ENCODE measurements at regions not wholly inside any gene's neighbourhood (a gene's known extent, or its start where the extent isn't known, plus 50 kb on each side); places are given as distances from the start of the nearest gene placed in this dataset.
"Not testable (repeated sequence)": the region's sequence is repeated elsewhere in the genome, so short reads cannot be mapped to it uniquely, and the experiment has no call there.

GRCh38 chr9:764986-765385, 76.5 kb upstream of the DMRT1 start:
- Histone ChIP-seq H4K20me1 (ENCODE audit: insufficient read depth, low read length) (no peaks in the 10 kb centered on the region), H3K4me2 (ENCODE audit: insufficient read depth, low read length) (no peak overlapping the region), H3K36me3 (ENCODE audit: insufficient read depth, low read length) (no peaks in the 10 kb centered on the region), H3K4me1 (ENCODE audit: insufficient read depth, low read length) (peaks cover 12% of the 10 kb centered on the region), H3K27me3 (ENCODE audit: insufficient read depth, low read length) (peaks cover 10% of the 10 kb centered on the region), H3K27ac (ENCODE audit: low read depth, low read length) (no peak overlapping the region), H2AFZ (ENCODE audit: low read length) (no peak overlapping the region), H3K79me2 (ENCODE audit: insufficient read depth, low read length) (no peaks in the 10 kb centered on the region), H3K9me3 (ENCODE audit: low read depth, low read length) (no peaks in the 10 kb centered on the region), H3K4me3 (ENCODE audit: insufficient read depth, low read length) (no peak overlapping the region)
- no peak for TF ChIP-seq CTCF (IDR thresholded peaks at IDR 0.05; ENCODE audit: extremely low read depth, low read depth, low read length)
- DNase-seq (ENCODE audit: insufficient read length, low spot score, missing footprints), result no peak

DNA sequence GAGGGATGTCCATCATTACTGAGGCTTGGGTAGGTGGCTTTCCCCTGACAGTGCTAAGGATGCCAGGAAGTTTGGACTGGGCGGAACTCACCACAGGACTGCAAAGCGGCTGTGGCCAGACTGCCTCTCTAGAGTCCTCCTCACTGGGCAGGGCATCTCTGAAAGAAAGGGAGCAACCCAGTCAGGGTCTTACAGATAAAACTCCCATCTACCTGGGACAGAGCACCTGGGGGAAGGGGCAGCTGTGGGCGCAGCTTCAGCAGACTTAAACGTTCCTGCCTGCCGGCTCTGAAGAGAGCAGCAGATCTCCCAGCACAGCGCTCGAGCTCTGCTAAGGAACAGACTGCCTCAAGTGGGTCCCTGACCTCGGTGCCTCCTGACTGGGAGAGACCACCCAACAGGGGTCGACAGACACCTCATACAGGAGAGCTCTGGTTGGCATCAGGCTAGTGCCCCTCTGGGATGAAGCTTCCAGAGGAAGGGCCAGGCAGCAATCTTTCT, 74.4 kb upstream of the DMRT1 start:
- H3K27me3 ChIP-seq (ENCODE audit: insufficient read depth, low read length), result peaks cover 10% of the 10 kb centered on the region
- not testable (repeated sequence) for H3K9me3 ChIP-seq (ENCODE audit: low read depth, low read length); H3K27ac ChIP-seq (ENCODE audit: low read depth, low read length); H2AFZ ChIP-seq (ENCODE audit: low read length); DNase-seq (ENCODE audit: insufficient read length, low spot score, missing footprints); H4K20me1 ChIP-seq (ENCODE audit: insufficient read depth, low read length); H3K79me2 ChIP-seq (ENCODE audit: insufficient read depth, low read length); H3K4me2 ChIP-seq (ENCODE audit: insufficient read depth, low read length); H3K36me3 ChIP-seq (ENCODE audit: insufficient read depth, low read length); H3K4me3 ChIP-seq (ENCODE audit: insufficient read depth, low read length); H3K4me1 ChIP-seq (ENCODE audit: insufficient read depth, low read length)

GRCh38 chr9:776086-776485, 65.4 kb upstream of the DMRT1 start:
- Histone ChIP-seq H3K9me3 (ENCODE audit: low read depth, low read length) (no peaks in the 10 kb centered on the region), H3K4me1 (ENCODE audit: insufficient read depth, low read length) (no peaks in the 10 kb centered on the region), H3K79me2 (ENCODE audit: insufficient read depth, low read length) (no peaks in the 10 kb centered on the region), H3K27ac (ENCODE audit: low read depth, low read length) (no peak overlapping the region), H3K4me3 (ENCODE audit: insufficient read depth, low read length) (no peak overlapping the region), H2AFZ (ENCODE audit: low read length) (no peak overlapping the region), H3K36me3 (ENCODE audit: insufficient read depth, low read length) (no peaks in the 10 kb centered on the region), H3K27me3 (ENCODE audit: insufficient read depth, low read length) (no peaks in the 10 kb centered on the region), H3K4me2 (ENCODE audit: insufficient read depth, low read length) (no peak overlapping the region), H4K20me1 (ENCODE audit: insufficient read depth, low read length) (no peaks in the 10 kb centered on the region)
- TF ChIP-seq CTCF (IDR thresholded peaks at IDR 0.05; ENCODE audit: extremely low read depth, low read depth, low read length), result no peak
- DNase-seq (ENCODE audit: insufficient read length, low spot score, missing footprints), result no peak

DNA sequence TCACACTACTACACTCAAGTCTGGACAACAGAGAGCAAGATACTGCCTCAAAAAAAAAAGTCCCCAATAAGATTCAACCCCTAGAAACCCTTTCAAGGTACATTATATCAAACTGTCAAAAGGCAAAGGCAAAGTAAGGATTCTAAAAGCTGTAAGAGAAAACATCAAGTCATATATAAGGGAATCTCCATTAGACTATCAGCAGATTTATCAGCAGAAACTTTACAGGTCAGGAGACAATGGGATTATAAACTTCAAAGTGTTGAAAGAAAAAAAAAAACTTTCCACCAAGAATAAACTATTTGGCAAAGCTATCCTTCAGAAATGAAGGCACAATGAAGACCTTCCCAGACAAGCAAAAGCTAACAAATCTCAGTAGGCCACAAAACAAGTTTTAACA, 63.5 kb upstream of the DMRT1 start:
- Histone ChIP-seq H3K36me3 (ENCODE audit: insufficient read depth, low read length) (no peaks in the 10 kb centered on the region), H3K79me2 (ENCODE audit: insufficient read depth, low read length) (no peaks in the 10 kb centered on the region), H3K4me2 (ENCODE audit: insufficient read depth, low read length) (no peak overlapping the region), H3K4me3 (ENCODE audit: insufficient read depth, low read length) (no peak overlapping the region), H4K20me1 (ENCODE audit: insufficient read depth, low read length) (no peaks in the 10 kb centered on the region), H2AFZ (ENCODE audit: low read length) (no peak overlapping the region), H3K27me3 (ENCODE audit: insufficient read depth, low read length) (peaks cover 3% of the 10 kb centered on the region), H3K4me1 (ENCODE audit: insufficient read depth, low read length) (no peaks in the 10 kb centered on the region), H3K27ac (ENCODE audit: low read depth, low read length) (no peak overlapping the region), H3K9me3 (ENCODE audit: low read depth, low read length) (no peaks in the 10 kb centered on the region)
- TF ChIP-seq CTCF (IDR thresholded peaks at IDR 0.05; ENCODE audit: extremely low read depth, low read depth, low read length), result no peak
- no peak for DNase-seq (ENCODE audit: insufficient read length, low spot score, missing footprints)
